Natural killer cell (primary cell): ENCODE measurements at regions not wholly inside any gene's neighbourhood (a gene's known extent, or its start where the extent isn't known, plus 50 kb on each side); places are given as distances from the start of the nearest gene placed in this dataset.

Experiments
- ATAC-seq, 3 donors: fragments of 150-1000 bp in 2 of 3; fragments of 200-7000 bp in 1 of 3; cut with Tn5 transposase; 1 replicate in 1 of 3; 2 replicates in 2 of 3; pipeline ENCODE4 v1.10.0; 2021; ENCODE audit warnings: mild to moderate bottlenecking in 2 of 3, moderate library complexity in 2 of 3
- DNase-seq, 2 donors: peaks; one replicate each; pipeline versions ENCODE4 v3.0.0 to v3.0.0-alpha.2; 2013 to 2021; ENCODE audit warnings: mixed read lengths in 1 of 2
- H3K27ac ChIP-seq: one replicate; pipeline ENCODE4 v1.5.1; 2013; ENCODE audit warnings: mild to moderate bottlenecking, low read length
- H3K27me3 ChIP-seq: one replicate; pipeline ENCODE4 v1.6.1; 2013; ENCODE audit warnings: low read length; ENCODE audit not compliant: control insufficient read depth, insufficient read depth
- H3K36me3 ChIP-seq: one replicate; pipeline ENCODE4 v1.6.1; 2013; ENCODE audit warnings: low read length; ENCODE audit not compliant: control insufficient read depth, insufficient read depth
- H3K4me1 ChIP-seq: one replicate; pipeline ENCODE4 v1.6.1; 2013; ENCODE audit warnings: low read length; ENCODE audit not compliant: control insufficient read depth, insufficient read depth
- H3K4me3 ChIP-seq: one replicate; pipeline ENCODE4 v1.5.1; 2013; ENCODE audit warnings: low read length
- H3K9me3 ChIP-seq: one replicate; pipeline ENCODE4 v1.6.1; 2013; ENCODE audit warnings: low read length; ENCODE audit not compliant: control insufficient read depth, insufficient read depth
- H3K27ac Mint-ChIP-seq, 2 donors: one replicate each; pipeline ENCODE4 v1.8.0; 2022; ENCODE audit warnings: mild to moderate bottlenecking in 2 of 2, mixed read lengths in 2 of 2, moderate library complexity in 1 of 2
- H3K27me3 Mint-ChIP-seq, 2 donors: one replicate each; pipeline ENCODE4 v1.8.0; 2022; ENCODE audit warnings: low read depth in 2 of 2, mixed read lengths in 2 of 2
- H3K36me3 Mint-ChIP-seq: one replicate; pipeline ENCODE4 v1.8.0; 2022; ENCODE audit warnings: mixed read lengths
- H3K4me1 Mint-ChIP-seq, 2 donors: one replicate each; pipeline ENCODE4 v1.8.0; 2022; ENCODE audit warnings: mixed read lengths in 2 of 2
- H3K4me3 Mint-ChIP-seq: one replicate; pipeline ENCODE4 v1.8.0; 2022; ENCODE audit warnings: mild to moderate bottlenecking, moderate library complexity, mixed read lengths
- H3K9me3 Mint-ChIP-seq, 2 donors: one replicate each; pipeline ENCODE4 v1.8.0; 2022; ENCODE audit warnings: mixed read lengths in 2 of 2
- CTCF ChIP-seq: fragments of 200-600 bp; IDR thresholded peaks from one replicate; pipeline ENCODE4 v1.8.0; 2022; ENCODE audit warnings: antibody characterized with exemption
- WGBS: methylation state at CpG from one replicate; pipeline ENCODE4 v1.1.7; 2013; ENCODE audit warnings: missing lambda C conversion rate; ENCODE audit not compliant: insufficient coverage; 5-methylcytosine and 5-hydroxymethylcytosine counted together
- intact Hi-C: fragments of 100-400 bp; cut with micrococcal nuclease; formaldehyde crosslinking; loops from one replicate; pipeline ENCODE4 v1.14.2; 2022

GRCh38 chr12:104846056-104846767, 111.9 kb downstream of the SLC41A2 start:
- ATAC-seq (no peak), DNase-seq (no peak)
- Mint-ChIP-seq H3K9me3 (no peaks in the 10 kb centered on the region), H3K4me1 (no peaks in the 10 kb centered on the region), H3K27ac (no peak overlapping the region), H3K4me3 (no peak overlapping the region), H3K36me3 (no peaks in the 10 kb centered on the region), H3K27me3 (peaks cover 19 to 26% of the 10 kb centered on the region in 2 donors)
- Histone ChIP-seq H3K27ac (no peak overlapping the region), H3K4me3 (no peak overlapping the region), H3K4me1 (no peaks in the 10 kb centered on the region), H3K9me3 (no peaks in the 10 kb centered on the region), H3K36me3 (no peaks in the 10 kb centered on the region), H3K27me3 (peaks cover 3% of the 10 kb centered on the region)
- no peak for TF ChIP-seq CTCF
- WGBS: no CpG with 5 or more reads among the region's 2 CpGs
- intact Hi-C loops: no loop called here

- no peak overlapping the region for H3K27ac ChIP-seq
- no peaks in the 10 kb centered on the region for H3K36me3 ChIP-seq
- H3K36me3 Mint-ChIP-seq: no peaks in the 10 kb centered on the region
- TF ChIP-seq CTCF: no peak
- intact Hi-C loops: no loop called here
- ATAC-seq (no peak), DNase-seq (no peak)
- no peak overlapping the region for H3K27ac Mint-ChIP-seq
- no peaks in the 10 kb centered on the region for H3K4me1 ChIP-seq
- no peak overlapping the region for H3K4me3 Mint-ChIP-seq
- H3K9me3 ChIP-seq: no peaks in the 10 kb centered on the region
- peaks cover 19 to 28% of the 10 kb centered on the region in 2 donors for H3K27me3 Mint-ChIP-seq
- H3K9me3 Mint-ChIP-seq: no peaks in the 10 kb centered on the region
- peaks cover 3% of the 10 kb centered on the region for H3K27me3 ChIP-seq
- no CpG with 5 or more reads among the region's 1 CpG for WGBS
- H3K4me3 ChIP-seq: no peak overlapping the region
- H3K4me1 Mint-ChIP-seq: no peaks in the 10 kb centered on the region
These were observed 114.0 kb downstream of the SLC41A2 start for GRCh38 chr12:104844123-104844522.

- no peak for TF ChIP-seq CTCF
- Histone ChIP-seq H3K36me3 (no peaks in the 10 kb centered on the region), H3K4me3 (no peak overlapping the region), H3K9me3 (no peaks in the 10 kb centered on the region), H3K27ac (no peak overlapping the region), H3K4me1 (no peaks in the 10 kb centered on the region), H3K27me3 (peaks cover 3% of the 10 kb centered on the region)
- no peak overlapping the region for H3K27ac Mint-ChIP-seq
- no CpG with 5 or more reads among the region's 1 CpG for WGBS
- no peaks in the 10 kb centered on the region for H3K36me3 Mint-ChIP-seq
- ATAC-seq (no peak), DNase-seq (no peak)
- H3K4me1 Mint-ChIP-seq: no peaks in the 10 kb centered on the region
- no peak overlapping the region for H3K4me3 Mint-ChIP-seq
- H3K27me3 Mint-ChIP-seq: peaks cover 4 to 22% of the 10 kb centered on the region in 2 donors
- intact Hi-C loops: no loop called here
- no peaks in the 10 kb centered on the region for H3K9me3 Mint-ChIP-seq
These were observed 117.8 kb downstream of the SLC41A2 start for GRCh38 chr12:104840262-104840661.

- no peak for TF ChIP-seq CTCF
- intact Hi-C loops: no loop called here
- peaks cover 6 to 29% of the 10 kb centered on the region in 2 donors for H3K27me3 Mint-ChIP-seq
- H3K36me3 Mint-ChIP-seq: no peaks in the 10 kb centered on the region
- no peaks in the 10 kb centered on the region for H3K9me3 Mint-ChIP-seq
- no peaks in the 10 kb centered on the region for H3K4me1 Mint-ChIP-seq
- Histone ChIP-seq H3K4me3 (no peak overlapping the region), H3K27me3 (no peaks in the 10 kb centered on the region), H3K27ac (no peak overlapping the region), H3K9me3 (no peaks in the 10 kb centered on the region), H3K4me1 (no peaks in the 10 kb centered on the region), H3K36me3 (no peaks in the 10 kb centered on the region)
- no peak overlapping the region for H3K27ac Mint-ChIP-seq
- DNase-seq (no peak), ATAC-seq (no peak)
- H3K4me3 Mint-ChIP-seq: no peak overlapping the region
- WGBS: 88% methylated on average over 2 of the region's 2 CpGs
These were observed 122.8 kb downstream of the SLC41A2 start for GRCh38 chr12:104835317-104835716.
